Subcutaneous abdominal adipose tissue (tissue), 5 donors: ENCODE measurements at regions not wholly inside any gene's neighbourhood (a gene's known extent, or its start where the extent isn't known, plus 50 kb on each side); places are given as distances from the start of the nearest gene placed in this dataset.
"Not testable (repeated sequence)": the region's sequence is repeated elsewhere in the genome, so short reads cannot be mapped to it uniquely, and the experiment has no call there.

Experiments
- H3K27ac ChIP-seq: one replicate; pipeline ENCODE4 v1.7.0; 2013; ENCODE audit warnings: low read depth, mild to moderate bottlenecking, inconsistent platforms, low read length, moderate library complexity
- H3K27me3 ChIP-seq, 5 donors: one replicate each; pipeline ENCODE4 v1.7.0; 2013; ENCODE audit warnings: low read length in 5 of 5, inconsistent platforms in 1 of 5; ENCODE audit not compliant: control insufficient read depth in 5 of 5, insufficient read depth in 4 of 5
- H3K36me3 ChIP-seq, 5 donors: one replicate each; pipeline ENCODE4 v1.7.0; 2013; ENCODE audit warnings: low read length in 5 of 5; ENCODE audit not compliant: control insufficient read depth in 5 of 5, insufficient read depth in 5 of 5
- H3K4me1 ChIP-seq, 5 donors: one replicate each; pipeline ENCODE4 v1.7.0; 2013; ENCODE audit warnings: low read length in 5 of 5, mild to moderate bottlenecking in 3 of 5, moderate library complexity in 1 of 5; ENCODE audit not compliant: control insufficient read depth in 5 of 5, insufficient read depth in 5 of 5
- H3K4me3 ChIP-seq, 5 donors: one replicate each; pipeline ENCODE4 v1.7.0; 2013; ENCODE audit warnings: low read length in 5 of 5, low read depth in 1 of 5
- H3K9ac ChIP-seq, 5 donors: one replicate each; pipeline ENCODE4 v1.7.0; 2013; ENCODE audit warnings: low read length in 5 of 5, mild to moderate bottlenecking in 4 of 5, moderate library complexity in 3 of 5
- H3K9me3 ChIP-seq, 5 donors: one replicate each; pipeline ENCODE4 v1.7.0; 2013; ENCODE audit warnings: low read length in 5 of 5; ENCODE audit not compliant: control insufficient read depth in 5 of 5
- donor health status: healthy.
- donor health status: healthy.
- donor health status: healthy.
- donor health status: healthy.
- donor health status: healthy.

DNA sequence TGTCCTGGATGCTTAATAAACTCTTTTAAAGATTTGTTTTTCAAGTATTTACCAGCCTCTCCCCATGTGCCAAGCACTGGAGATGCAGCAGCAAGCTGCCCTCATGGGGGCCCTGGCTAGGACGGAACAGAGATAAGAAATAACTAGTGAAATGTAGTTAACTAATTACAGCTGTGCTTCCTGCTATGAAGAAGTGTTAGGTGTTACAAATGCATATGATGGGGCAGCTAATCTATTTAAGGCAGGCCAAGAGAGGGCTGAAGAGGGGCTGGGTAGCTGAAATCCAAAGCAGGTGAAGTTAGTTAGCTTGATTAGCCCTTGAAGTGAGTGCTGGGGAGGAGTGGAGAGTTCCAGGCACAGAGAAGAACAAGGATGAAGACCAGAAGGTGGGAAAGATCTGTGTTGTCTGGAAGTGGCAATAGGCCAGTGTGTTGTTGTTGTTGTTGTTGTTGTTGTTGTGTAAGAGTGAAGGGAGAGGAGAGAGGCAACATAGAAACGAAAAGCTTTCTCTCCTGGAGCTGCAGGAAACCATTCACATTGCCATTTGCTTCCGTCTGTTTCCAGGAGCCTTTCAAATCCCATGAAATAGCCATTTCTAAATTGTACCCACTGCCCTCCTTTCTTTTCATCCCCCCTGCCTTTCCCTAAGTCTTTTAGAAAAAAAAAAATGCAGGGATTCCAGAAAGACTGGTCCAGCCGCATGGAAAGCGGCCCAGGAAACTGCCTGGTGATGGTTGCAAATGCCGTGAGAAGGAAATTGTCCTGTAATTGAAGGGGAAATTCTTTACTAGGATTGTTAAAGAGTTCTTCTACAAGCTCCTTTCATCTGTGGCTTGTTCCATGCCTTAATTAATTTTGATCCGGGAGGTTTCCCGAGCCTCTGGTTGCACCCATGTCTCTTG, 119.6 kb downstream of the TFAP2C start:
- Histone ChIP-seq H3K27ac (no peak overlapping the region), H3K4me3 (no peak overlapping the region), H3K9me3 (peaks cover 0 to 7% (median 0%) of the 10 kb centered on the region in 5 donors), H3K9ac (no peak overlapping the region), H3K36me3 (no peaks in the 10 kb centered on the region), H3K4me1 (no peaks in the 10 kb centered on the region), H3K27me3 (peaks cover 5 to 43% (median 32%) of the 10 kb centered on the region in 5 donors)

DNA sequence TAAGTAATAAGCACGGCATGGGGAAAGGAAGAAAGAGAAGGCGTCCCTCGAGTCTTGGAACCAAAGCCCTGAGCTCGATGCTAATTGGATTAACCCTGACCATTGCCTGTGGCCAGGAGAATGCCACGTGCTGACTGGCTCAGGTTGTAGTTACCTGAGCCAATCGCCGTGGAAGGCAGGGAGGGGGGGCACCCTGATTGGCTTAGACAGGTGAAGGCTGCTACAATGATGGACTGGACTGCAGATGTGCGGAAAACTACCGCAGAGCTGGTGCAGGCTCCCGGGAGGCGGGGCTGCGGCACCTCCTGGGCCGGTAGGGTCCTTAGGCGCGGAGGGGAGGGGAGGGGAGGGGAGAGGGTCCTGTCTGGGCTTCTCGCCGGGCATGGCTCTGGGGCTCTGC, 121.3 kb downstream of the TFAP2C start:
- no peak overlapping the region for H3K4me3 ChIP-seq

DNA sequence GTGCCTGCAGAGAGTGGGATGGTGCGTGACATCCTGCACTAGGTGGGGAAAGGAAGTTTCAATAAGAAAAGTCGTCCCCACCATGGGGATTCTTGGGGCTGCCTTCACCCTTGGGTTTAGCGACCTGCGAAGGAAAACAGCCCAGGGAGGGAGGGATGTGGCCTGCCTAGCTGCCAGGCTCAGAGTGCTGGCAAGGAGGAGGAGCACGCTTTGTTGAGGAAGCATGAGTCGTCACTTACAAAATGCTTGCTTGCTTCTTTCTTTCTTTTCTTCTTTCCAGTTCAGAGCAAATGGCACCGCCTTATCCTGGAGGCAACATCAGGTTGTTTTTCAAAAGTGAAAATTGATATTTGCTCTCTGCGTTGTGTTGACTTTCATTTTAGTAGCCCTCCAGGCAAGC, 123.2 kb downstream of the TFAP2C start:
- no peaks in the 10 kb centered on the region for H3K36me3 ChIP-seq
- H3K27me3 ChIP-seq, result peaks cover 5 to 36% (median 30%) of the 10 kb centered on the region in 5 donors
- no peak overlapping the region for H3K9ac ChIP-seq
- no peaks in the 10 kb centered on the region for H3K4me1 ChIP-seq
- no peak overlapping the region for H3K27ac ChIP-seq
- H3K4me3 ChIP-seq, result no peak overlapping the region
- H3K9me3 ChIP-seq, result peaks cover 0 to 4% (median 0%) of the 10 kb centered on the region in 5 donors

More for the DNA sequence above, 121.3 kb downstream of the TFAP2C start:
- Histone ChIP-seq H3K27ac (no peak overlapping the region), H3K27me3 (peaks cover 5 to 40% (median 30%) of the 10 kb centered on the region in 5 donors), H3K9ac (no peak overlapping the region), H3K36me3 (no peaks in the 10 kb centered on the region), H3K9me3 (peaks cover 0 to 4% (median 0%) of the 10 kb centered on the region in 5 donors), H3K4me1 (no peaks in the 10 kb centered on the region)

DNA sequence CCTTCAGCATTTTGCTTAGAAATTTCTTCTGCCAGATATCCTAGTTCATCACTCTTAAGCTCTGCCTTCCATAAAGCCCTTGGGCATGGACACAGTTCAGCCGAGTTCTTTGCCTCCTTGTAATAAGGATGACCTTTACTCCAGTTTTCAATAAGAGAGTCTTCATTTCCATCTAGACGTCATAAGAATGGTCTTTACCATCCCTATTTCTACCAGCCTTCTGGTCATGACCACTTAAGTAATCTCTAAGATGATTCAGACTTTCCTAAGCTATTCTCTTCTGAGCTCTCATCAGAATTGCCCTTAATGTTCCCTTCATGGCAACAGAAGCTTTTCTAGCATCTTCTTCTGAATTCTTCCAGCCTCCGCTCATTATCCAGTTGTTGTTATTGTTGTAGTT, 126.1 kb downstream of the TFAP2C start:
- Histone ChIP-seq H3K27ac (no peak overlapping the region), H3K36me3 (no peaks in the 10 kb centered on the region), H3K27me3 (peaks cover 8 to 25% (median 21%) of the 10 kb centered on the region in 5 donors), H3K4me3 (no peak overlapping the region), H3K4me1 (no peaks in the 10 kb centered on the region), H3K9ac (no peak overlapping the region), H3K9me3 (peaks cover 0 to 2% (median 0%) of the 10 kb centered on the region in 5 donors)

DNA sequence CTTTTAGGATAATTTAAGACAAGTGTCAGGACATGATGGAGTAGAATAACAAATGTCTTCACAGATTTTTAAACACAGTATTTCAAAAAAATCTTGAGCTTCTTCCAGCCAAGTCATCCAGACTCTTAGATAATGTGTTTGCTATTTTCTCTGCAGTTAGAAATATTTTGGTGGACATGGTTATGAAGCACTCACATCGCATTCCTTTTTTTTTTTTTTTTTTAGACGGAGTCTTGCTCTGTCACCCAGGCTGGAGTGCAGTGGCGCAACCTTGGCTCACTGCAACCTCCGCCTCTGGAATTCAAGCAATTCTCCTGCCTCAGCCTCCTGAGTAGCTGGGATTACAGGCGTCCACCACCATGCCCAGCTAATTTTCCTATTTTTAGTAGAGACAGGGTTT, 127.6 kb downstream of the TFAP2C start:
- H3K9ac ChIP-seq, H3K4me3 ChIP-seq, H3K4me1 ChIP-seq, H3K36me3 ChIP-seq, H3K9me3 ChIP-seq, H3K27ac ChIP-seq: not testable (repeated sequence)
- H3K27me3 ChIP-seq, result peaks cover 4 to 14% (median 8%) of the 10 kb centered on the region in 5 donors

DNA sequence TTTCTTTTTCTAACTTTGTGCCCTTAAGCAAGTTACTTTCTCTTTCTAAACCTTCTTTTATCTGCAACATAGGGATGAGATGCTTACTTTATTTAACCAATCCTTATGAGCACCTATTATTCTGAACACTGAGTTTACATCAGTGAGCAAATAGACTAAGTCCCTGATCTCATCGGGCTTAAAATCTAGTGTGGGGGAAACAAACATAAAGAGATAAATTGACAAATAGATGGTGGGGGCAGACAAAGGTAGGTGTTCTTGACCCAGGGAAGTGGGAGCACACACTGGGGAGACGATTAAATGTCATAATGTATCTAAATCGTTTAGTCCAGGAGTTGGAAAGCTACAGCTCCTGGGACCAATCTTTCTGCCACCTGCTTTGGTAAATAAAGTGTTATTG, 129.6 kb downstream of the TFAP2C start:
- Histone ChIP-seq H3K27me3 (peaks cover 0 to 6% (median 2%) of the 10 kb centered on the region in 5 donors), H3K9me3 (peaks cover 0 to 2% (median 0%) of the 10 kb centered on the region in 5 donors), H3K4me3 (no peak overlapping the region), H3K9ac (no peak overlapping the region), H3K4me1 (no peaks in the 10 kb centered on the region), H3K27ac (no peak overlapping the region), H3K36me3 (no peaks in the 10 kb centered on the region)

DNA sequence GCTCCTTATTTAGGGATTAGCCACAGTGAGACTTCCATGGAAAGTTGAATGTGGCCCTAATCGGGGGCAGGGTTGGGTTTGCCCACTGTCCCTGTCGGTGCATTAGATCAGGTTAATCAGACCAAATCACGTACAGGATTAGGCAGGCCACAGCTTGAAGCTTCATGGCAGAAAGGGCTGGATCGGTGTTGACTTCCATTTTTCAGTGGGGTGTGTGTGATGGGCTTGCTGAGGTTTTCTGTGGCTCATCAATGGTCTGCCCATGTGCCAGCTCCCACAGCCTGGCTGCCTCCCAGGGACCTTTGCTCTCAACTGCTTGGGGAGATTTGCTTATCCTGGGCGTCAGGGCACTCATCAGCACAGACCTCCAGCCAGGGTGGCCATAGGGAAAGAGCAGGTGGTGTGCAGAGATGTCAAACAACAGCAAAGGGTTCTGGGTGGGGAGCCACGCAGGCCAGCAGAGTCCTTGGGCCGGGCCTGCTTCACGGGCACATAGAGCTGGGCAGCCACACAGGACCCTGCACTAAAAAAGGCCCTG, 130.7 kb downstream of the TFAP2C start:
- H3K4me3 ChIP-seq, result no peak overlapping the region

DNA sequence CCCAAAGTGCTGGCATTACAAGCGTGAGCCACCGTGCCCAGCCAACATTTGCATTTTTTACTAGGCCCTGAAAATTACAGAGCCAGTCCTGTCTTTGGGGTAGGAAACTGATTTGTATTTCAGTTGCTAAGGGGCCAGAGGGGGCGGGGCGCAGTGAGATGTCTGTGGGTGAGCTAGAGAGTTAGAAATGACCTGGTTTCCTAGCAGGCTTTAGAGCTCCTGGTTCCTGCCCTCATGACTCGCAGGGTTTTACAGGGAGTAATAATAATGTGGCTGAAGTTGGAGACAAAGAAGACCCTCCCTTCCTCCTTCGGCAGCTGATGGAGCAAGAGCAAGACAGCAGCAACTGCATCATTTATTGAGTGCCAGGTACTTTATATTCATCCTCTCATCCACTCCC, 131.5 kb downstream of the TFAP2C start:
- Histone ChIP-seq H3K9me3 (peaks cover 0 to under 1% (median 0%) of the 10 kb centered on the region in 5 donors), H3K9ac (no peak overlapping the region)

More for the DNA sequence above, 130.7 kb downstream of the TFAP2C start:
- Histone ChIP-seq H3K4me1 (no peaks in the 10 kb centered on the region), H3K9me3 (no peaks in the 10 kb centered on the region), H3K9ac (no peak overlapping the region), H3K36me3 (no peaks in the 10 kb centered on the region), H3K27ac (no peak overlapping the region), H3K27me3 (peaks cover 0 to 4% (median 0%) of the 10 kb centered on the region in 5 donors)

DNA sequence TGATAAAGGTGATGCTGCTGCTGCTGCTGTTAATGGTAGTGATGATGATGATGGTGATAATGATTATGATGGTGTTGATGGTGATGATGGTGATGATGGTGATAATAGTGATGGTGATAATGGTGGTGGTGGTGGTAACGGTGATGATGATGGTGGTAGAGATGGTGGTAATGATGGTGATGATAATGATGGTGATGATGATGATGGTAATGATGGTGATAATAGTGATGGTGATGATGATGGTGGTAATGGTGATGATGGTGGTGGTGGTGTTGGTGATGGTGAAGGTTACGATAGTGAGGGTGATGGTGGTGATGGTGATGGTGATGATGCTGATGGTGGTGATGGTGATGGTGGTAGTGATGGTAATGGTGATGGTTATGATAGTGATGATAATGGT, 132.3 kb downstream of the TFAP2C start:
- Histone ChIP-seq H3K36me3 (no peaks in the 10 kb centered on the region), H3K9me3 (peaks cover 0 to 4% (median 0%) of the 10 kb centered on the region in 5 donors), H3K27me3 (peaks cover 0 to 4% (median under 1%) of the 10 kb centered on the region in 5 donors), H3K4me1 (peaks cover 0 to 5% (median 0%) of the 10 kb centered on the region in 5 donors), H3K4me3 (no peak overlapping the region), H3K9ac (no peak overlapping the region), H3K27ac (no peak overlapping the region)

More for the DNA sequence above, 131.5 kb downstream of the TFAP2C start:
- H3K27me3 ChIP-seq, result peaks cover 0 to 4% (median 0%) of the 10 kb centered on the region in 5 donors
- peaks cover 0 to 5% (median 0%) of the 10 kb centered on the region in 5 donors for H3K4me1 ChIP-seq
- no peak overlapping the region for H3K4me3 ChIP-seq
- no peak overlapping the region for H3K27ac ChIP-seq
- H3K36me3 ChIP-seq, result no peaks in the 10 kb centered on the region

DNA sequence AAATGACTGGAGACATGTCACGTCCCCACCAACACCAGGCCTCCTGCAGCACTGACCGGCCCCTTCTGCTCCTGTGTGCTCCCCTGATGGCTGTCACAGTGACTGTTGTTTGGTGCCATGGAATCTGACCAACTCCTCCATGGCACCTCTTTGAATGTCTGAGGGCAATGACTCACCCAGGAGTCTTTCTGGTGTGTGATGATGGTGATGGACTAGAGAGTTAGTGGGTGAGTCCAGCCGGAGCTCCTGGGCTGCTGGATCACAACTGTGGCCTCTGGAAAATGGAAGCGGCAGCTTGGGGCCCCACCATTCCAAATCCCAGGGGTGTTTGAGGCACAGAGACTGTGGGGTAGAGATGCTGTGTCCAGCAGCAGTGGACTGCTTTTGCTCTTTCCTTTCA, 133.3 kb downstream of the TFAP2C start:
- Histone ChIP-seq H3K4me3 (no peak overlapping the region), H3K9ac (no peak overlapping the region), H3K27ac (no peak overlapping the region), H3K9me3 (peaks cover 0 to 7% (median 0%) of the 10 kb centered on the region in 5 donors), H3K4me1 (peaks cover 0 to 5% (median 0%) of the 10 kb centered on the region in 5 donors), H3K27me3 (peaks cover 0 to 8% (median 6%) of the 10 kb centered on the region in 5 donors), H3K36me3 (no peaks in the 10 kb centered on the region)
